Left ventricle myocardium inferior (tissue), 1 donor: ENCODE measurements at regions not wholly inside any gene's neighbourhood (a gene's known extent, or its start where the extent isn't known, plus 50 kb on each side); places are given as distances from the start of the nearest gene placed in this dataset.
"Not testable (repeated sequence)": the region's sequence is repeated elsewhere in the genome, so short reads cannot be mapped to it uniquely, and the experiment has no call there.

Experiments
- DNase-seq: peaks from one replicate; pipeline ENCODE4 v3.0.0-alpha.2; 2020
- H3K27ac ChIP-seq: fragments of 200-600 bp; replicated peaks from 2 replicates; pipeline ENCODE4 v1.8.0; 2021
- H3K27me3 ChIP-seq: fragments of 200-600 bp; 2 replicates; pipeline ENCODE4 v1.8.0; 2021; ENCODE audit warnings: low read depth
- H3K36me3 ChIP-seq: fragments of 200-600 bp; 2 replicates; pipeline ENCODE4 v1.8.0; 2021
- H3K4me1 ChIP-seq: fragments of 200-600 bp; 2 replicates; pipeline ENCODE4 v1.8.0; 2021
- H3K4me3 ChIP-seq: fragments of 200-600 bp; 2 replicates; pipeline ENCODE4 v1.8.0; 2021; ENCODE audit warnings: mild to moderate bottlenecking, moderate library complexity
- H3K9me3 ChIP-seq: fragments of 200-600 bp; replicated peaks from 2 replicates; pipeline ENCODE4 v1.8.0; 2021
- CTCF ChIP-seq: fragments of 200-600 bp; IDR thresholded peaks from 2 replicates; pipeline ENCODE4 v1.8.0; 2021; ENCODE audit warnings: antibody characterized with exemption, mild to moderate bottlenecking, borderline replicate concordance
- intact Hi-C: fragments of 100-400 bp; cut with micrococcal nuclease; formaldehyde crosslinking; loops from one replicate; pipeline ENCODE4 v1.11.0; 2022
- donor health status: DM: no; HTN: yes; CAD: no; lungs with severe emphysema.

- no peaks in the 10 kb centered on the region for H3K27me3 ChIP-seq
- intact Hi-C loops = no loop called here
- H3K9me3 ChIP-seq = no peaks in the 10 kb centered on the region
- no peak overlapping the region for H3K27ac ChIP-seq
- no peak for TF ChIP-seq CTCF
- no peaks in the 10 kb centered on the region for H3K4me1 ChIP-seq
- no peaks in the 10 kb centered on the region for H3K36me3 ChIP-seq
- no peak for DNase-seq
- no peak overlapping the region for H3K4me3 ChIP-seq
Measured at GRCh38 chr10:64182671-64183070, 661.5 kb downstream of the REEP3 start.

GRCh38 chr10:64191286-64191685 lies 670.1 kb downstream of the REEP3 start:
- Histone ChIP-seq H3K4me1 (no peaks in the 10 kb centered on the region), H3K27ac (no peak overlapping the region), H3K4me3 (no peak overlapping the region), H3K36me3 (no peaks in the 10 kb centered on the region), H3K27me3 (no peaks in the 10 kb centered on the region), H3K9me3 (peaks cover 4% of the 10 kb centered on the region)
- no peak for TF ChIP-seq CTCF
- no peak for DNase-seq
- intact Hi-C loops = no loop called here

GRCh38 chr10:64196638-64197315 lies 675.6 kb downstream of the REEP3 start:
- intact Hi-C loops = no loop called here
- H3K27ac ChIP-seq = no peak overlapping the region
- DNase-seq = no peak

GRCh38 chr10:64201936-64202335 lies 680.7 kb downstream of the REEP3 start:
- intact Hi-C loops = no loop called here
- H3K4me3 ChIP-seq = no peak overlapping the region
- no peaks in the 10 kb centered on the region for H3K4me1 ChIP-seq
- peaks cover 3% of the 10 kb centered on the region for H3K9me3 ChIP-seq
- no peak overlapping the region for H3K27ac ChIP-seq
- no peaks in the 10 kb centered on the region for H3K36me3 ChIP-seq
- no peaks in the 10 kb centered on the region for H3K27me3 ChIP-seq
- no peak for TF ChIP-seq CTCF
- no peak for DNase-seq

More at GRCh38 chr10:64196638-64197315, 675.6 kb downstream of the REEP3 start:
- TF ChIP-seq CTCF = no peak
- Histone ChIP-seq H3K4me3 (no peak overlapping the region), H3K27me3 (no peaks in the 10 kb centered on the region), H3K9me3 (peaks cover 4% of the 10 kb centered on the region), H3K36me3 (no peaks in the 10 kb centered on the region), H3K4me1 (no peaks in the 10 kb centered on the region)

GRCh38 chr10:64204504-64204903 lies 683.3 kb downstream of the REEP3 start:
- H3K4me1 ChIP-seq, intact Hi-C loops: not testable (repeated sequence)

GRCh38 chr10:64206409-64206808 lies 685.2 kb downstream of the REEP3 start:
- Histone ChIP-seq H3K9me3 (peaks cover 32% of the 10 kb centered on the region), H3K4me3 (no peak overlapping the region), H3K27me3 (no peaks in the 10 kb centered on the region), H3K27ac (no peak overlapping the region), H3K4me1 (no peaks in the 10 kb centered on the region), H3K36me3 (no peaks in the 10 kb centered on the region)
- intact Hi-C loops = no loop called here
- no peak for DNase-seq
- TF ChIP-seq CTCF = no peak

More at GRCh38 chr10:64204504-64204903, 683.3 kb downstream of the REEP3 start:
- H3K36me3 ChIP-seq, H3K4me3 ChIP-seq, H3K27me3 ChIP-seq, H3K27ac ChIP-seq, DNase-seq: not testable (repeated sequence)
- H3K9me3 ChIP-seq = peaks cover 15% of the 10 kb centered on the region
